Tibial nerve (tissue), 4 donors: ENCODE measurements at regions not wholly inside any gene's neighbourhood (a gene's known extent, or its start where the extent isn't known, plus 50 kb on each side); places are given as distances from the start of the nearest gene placed in this dataset.

Experiments used
- DNase-seq, 2 donors: peaks; one replicate each; pipeline ENCODE4 v3.0.0-alpha.2; 2019; ENCODE audit warnings: low spot score in 2 of 2
- H3K27ac ChIP-seq, 4 donors: fragments of 200-600 bp; sonication (generic) in 3 of 4; one replicate each; pipeline ENCODE4 v1.5.1; 2017 to 2019; ENCODE audit warnings: mild to moderate bottlenecking in 1 of 4
- H3K27me3 ChIP-seq, 2 donors: fragments of 200-600 bp; sonication (generic) in 1 of 2; one replicate each; pipeline versions ENCODE4 v1.5.1 to v1.6.0; 2017 to 2019
- H3K36me3 ChIP-seq, 3 donors: fragments of 200-600 bp; sonication (generic); one replicate each; pipeline ENCODE4 v1.5.1; 2018 to 2019
- H3K4me1 ChIP-seq, 4 donors: fragments of 200-600 bp; sonication (generic) in 3 of 4; one replicate each; pipeline ENCODE4 v1.5.1; 2017 to 2019
- H3K4me3 ChIP-seq, 4 donors: fragments of 200-600 bp; sonication (generic) in 3 of 4; one replicate each; pipeline ENCODE4 v1.5.1; 2017 to 2019; ENCODE audit warnings: mild to moderate bottlenecking in 1 of 4, moderate library complexity in 1 of 4
- H3K9me3 ChIP-seq, 4 donors: fragments of 200-600 bp; sonication (generic) in 3 of 4; one replicate each; pipeline ENCODE4 v1.5.1; 2017 to 2019
- CTCF ChIP-seq, 5 experiments: fragments of 200-600 bp in 3 of 5; fragments of 450-650 bp in 2 of 5; sonication (generic) in 3 of 5; IDR thresholded peaks; one replicate each; pipeline ENCODE4 v1.5.1; 2016 to 2019; ENCODE audit warnings: antibody characterized with exemption in 5 of 5, mild to moderate bottlenecking in 3 of 5, moderate library complexity in 2 of 5
- EP300 ChIP-seq, 2 donors: sonication (generic); formaldehyde crosslinking; IDR thresholded peaks; one replicate each; pipeline ENCODE4 v1.6.1; 2017; ENCODE audit warnings: antibody characterized with exemption in 2 of 2, mild to moderate bottlenecking in 1 of 2
- POLR2A ChIP-seq, 2 donors: fragments of 450-650 bp; IDR thresholded peaks; one replicate each; pipeline ENCODE4 v1.6.1; 2017; ENCODE audit warnings: antibody characterized with exemption in 2 of 2, mild to moderate bottlenecking in 2 of 2, moderate library complexity in 2 of 2
- WGBS, 2 donors: methylation state at CpG; one replicate each; pipeline ENCODE4 v1.1.5; 2018; 5-methylcytosine and 5-hydroxymethylcytosine counted together

DNA sequence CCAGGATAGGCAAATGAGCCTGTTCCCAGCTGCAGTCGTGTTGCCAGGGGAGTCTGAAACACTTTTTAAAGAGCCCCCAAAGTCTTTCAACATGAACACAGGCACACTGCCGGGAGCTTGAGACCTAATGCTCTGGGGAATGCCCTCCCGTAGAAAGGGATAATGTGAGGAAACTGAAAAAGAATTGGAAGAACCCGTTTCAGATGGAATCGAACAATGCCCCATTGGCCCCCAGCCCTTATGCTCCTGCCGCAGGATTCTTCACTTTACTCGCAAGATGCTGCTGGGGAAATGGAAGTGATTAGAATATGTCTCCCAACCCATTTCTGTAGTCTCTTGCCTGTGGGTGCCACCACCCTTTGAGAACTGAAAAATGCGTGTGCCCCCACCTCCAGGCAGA, 136.3 kb upstream of the GATA6 start:
- H3K9me3 ChIP-seq: no peaks in the 10 kb centered on the region
- no peak for DNase-seq
- no peaks in the 10 kb centered on the region for H3K27me3 ChIP-seq
- no peaks in the 10 kb centered on the region for H3K36me3 ChIP-seq
- TF ChIP-seq CTCF (IDR thresholded peaks at IDR 0.05) (no peak), POLR2A (IDR thresholded peaks at IDR 0.05) (no peak)
- 60 to 64% methylated on average over 8 of the region's 8 CpGs for WGBS, 2 donors
- no peaks in the 10 kb centered on the region for H3K4me1 ChIP-seq
- H3K27ac ChIP-seq: no peak overlapping the region
- H3K4me3 ChIP-seq: no peak overlapping the region

GRCh38 chr18:22034276-22034675, 135.1 kb upstream of the GATA6 start:
- TF ChIP-seq EP300 (IDR thresholded peaks at IDR 0.05) (no peak), CTCF (IDR thresholded peaks at IDR 0.05) (no peak), POLR2A (IDR thresholded peaks at IDR 0.05) (no peak)
- Histone ChIP-seq H3K36me3 (no peaks in the 10 kb centered on the region), H3K27me3 (no peaks in the 10 kb centered on the region), H3K27ac (no peak overlapping the region), H3K4me3 (no peak overlapping the region), H3K4me1 (no peaks in the 10 kb centered on the region), H3K9me3 (no peaks in the 10 kb centered on the region)
- DNase-seq: no peak
- WGBS, 2 donors: 43 to 45% methylated on average over 6 of the region's 6 CpGs

DNA sequence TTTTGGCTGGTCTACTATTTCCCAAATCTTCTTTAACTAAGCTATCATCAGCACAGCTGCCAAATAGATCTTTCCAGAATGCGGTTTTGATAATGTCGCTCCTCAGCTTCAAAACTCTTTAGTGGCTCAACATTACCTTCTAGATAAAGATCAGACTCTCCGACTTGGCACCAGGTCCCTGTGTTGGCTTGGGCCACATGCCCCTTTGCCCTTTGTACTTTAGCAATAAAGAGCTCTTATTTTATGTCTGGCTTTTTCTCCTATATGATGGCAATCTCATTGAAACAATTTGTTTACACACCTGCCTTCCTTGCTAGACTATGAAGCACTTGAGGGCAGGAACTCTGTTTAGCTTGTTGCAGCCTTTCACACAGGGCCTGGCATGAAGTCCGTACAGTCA, 128.9 kb upstream of the GATA6 start:
- Histone ChIP-seq H3K9me3 (no peaks in the 10 kb centered on the region), H3K27ac (no peak overlapping the region), H3K4me1 (no peaks in the 10 kb centered on the region), H3K36me3 (no peaks in the 10 kb centered on the region), H3K27me3 (no peaks in the 10 kb centered on the region), H3K4me3 (no peak overlapping the region)
- DNase-seq: no peak
- no peak for TF ChIP-seq EP300 (IDR thresholded peaks at IDR 0.05)
- TF ChIP-seq CTCF (IDR thresholded peaks at IDR 0.05): no peak
- no peak for TF ChIP-seq POLR2A (IDR thresholded peaks at IDR 0.05)
- 69 to 86% methylated on average over 4 of the region's 4 CpGs for WGBS, 2 donors

GRCh38 chr18:22043837-22044236, 125.6 kb upstream of the GATA6 start:
- Histone ChIP-seq H3K36me3 (no peaks in the 10 kb centered on the region), H3K27ac (no peak overlapping the region), H3K4me1 (no peaks in the 10 kb centered on the region), H3K9me3 (no peaks in the 10 kb centered on the region), H3K27me3 (no peaks in the 10 kb centered on the region), H3K4me3 (no peak overlapping the region)
- TF ChIP-seq CTCF (IDR thresholded peaks at IDR 0.05) (no peak), EP300 (IDR thresholded peaks at IDR 0.05) (no peak), POLR2A (IDR thresholded peaks at IDR 0.05) (no peak)
- 38 to 42% methylated on average over 4 of the region's 4 CpGs for WGBS, 2 donors
- no peak for DNase-seq

- DNase-seq: no peak
These were observed 124.7 kb upstream of the GATA6 start for GRCh38 chr18:22044474-22045220.

More at GRCh38 chr18:22044474-22045220, 124.7 kb upstream of the GATA6 start:
- no peaks in the 10 kb centered on the region for H3K27me3 ChIP-seq
- no peak overlapping the region for H3K4me3 ChIP-seq
- TF ChIP-seq CTCF (IDR thresholded peaks at IDR 0.05) (no peak), POLR2A (IDR thresholded peaks at IDR 0.05) (no peak), EP300 (IDR thresholded peaks at IDR 0.05) (no peak)
- no peaks in the 10 kb centered on the region for H3K4me1 ChIP-seq
- no peaks in the 10 kb centered on the region for H3K36me3 ChIP-seq
- no peaks in the 10 kb centered on the region for H3K9me3 ChIP-seq
- WGBS, 2 donors: 62 to 68% methylated on average over 5 of the region's 5 CpGs
- H3K27ac ChIP-seq: no peak overlapping the region
